HG03175 (cell line): ENCODE measurements at regions not wholly inside any gene's neighbourhood (a gene's known extent, or its start where the extent isn't known, plus 50 kb on each side); places are given as distances from the start of the nearest gene placed in this dataset.
"Not testable (repeated sequence)": the region's sequence is repeated elsewhere in the genome, so short reads cannot be mapped to it uniquely, and the experiment has no call there.

Source experiments
- ATAC-seq: cut with Tn5 transposase; IDR thresholded peaks from one replicate; pipeline ENCODE4 v1.9.1; 2021; ENCODE audit warnings: mild to moderate bottlenecking, moderate library complexity; ENCODE audit not compliant: unreplicated experiment

GRCh38 chr2:184372484-184372883 is 225.8 kb upstream of the ZNF804A start:
- ATAC-seq = no peak

- ATAC-seq = no peak
Observed at GRCh38 chr2:184394642-184395041, 203.7 kb upstream of the ZNF804A start.

- no peak for ATAC-seq
Observed at GRCh38 chr2:184402381-184402780, 195.9 kb upstream of the ZNF804A start.

- not testable (repeated sequence) for ATAC-seq
Observed at GRCh38 chr2:184407041-184407630, 191.2 kb upstream of the ZNF804A start.

GRCh38 chr2:184410160-184410559 is 188.2 kb upstream of the ZNF804A start:
- ATAC-seq = no peak

GRCh38 chr2:184413221-184413620 is 185.1 kb upstream of the ZNF804A start:
- ATAC-seq = no peak

- no peak for ATAC-seq
Observed at GRCh38 chr2:184413671-184414229, 184.6 kb upstream of the ZNF804A start.

- ATAC-seq = no peak
Observed at GRCh38 chr2:184416146-184416913, 182.0 kb upstream of the ZNF804A start.

GRCh38 chr2:184419744-184420143 is 178.6 kb upstream of the ZNF804A start:
- ATAC-seq = no peak

GRCh38 chr2:184421456-184421855 is 176.9 kb upstream of the ZNF804A start:
- not testable (repeated sequence) for ATAC-seq

- no peak for ATAC-seq
Observed at GRCh38 chr2:184425083-184425482, 173.2 kb upstream of the ZNF804A start.

- peak; percentile 85 for ATAC-seq
Observed at GRCh38 chr2:184444217-184444616, 154.1 kb upstream of the ZNF804A start.

- ATAC-seq = peak; percentile 24
Observed at GRCh38 chr2:184444623-184445223, 153.6 kb upstream of the ZNF804A start.

GRCh38 chr2:184449760-184450159 is 148.6 kb upstream of the ZNF804A start:
- no peak for ATAC-seq

- ATAC-seq = no peak
Observed at GRCh38 chr2:184452907-184453306, 145.4 kb upstream of the ZNF804A start.

GRCh38 chr2:184455624-184456023 is 142.7 kb upstream of the ZNF804A start:
- no peak for ATAC-seq

GRCh38 chr2:184456693-184457092 is 141.6 kb upstream of the ZNF804A start:
- not testable (repeated sequence) for ATAC-seq

- no peak for ATAC-seq
Observed at GRCh38 chr2:184463102-184463865, 135.0 kb upstream of the ZNF804A start.

- ATAC-seq = no peak
Observed at GRCh38 chr2:184463866-184464248, 134.5 kb upstream of the ZNF804A start.

GRCh38 chr2:184468826-184469225 is 129.5 kb upstream of the ZNF804A start:
- ATAC-seq = no peak

- ATAC-seq = no peak
Observed at GRCh38 chr2:184472481-184472880, 125.8 kb upstream of the ZNF804A start.
